Spleen (tissue), 7 donors: ENCODE measurements at regions not wholly inside any gene's neighbourhood (a gene's known extent, or its start where the extent isn't known, plus 50 kb on each side); places are given as distances from the start of the nearest gene placed in this dataset.

Source experiments
- CTCF ChIP-seq, 11 experiments: fragments of 200-600 bp in 7 of 11; fragments of 450-650 bp in 4 of 11; sonication (generic) in 4 of 11; IDR thresholded peaks in 8 of 11; conservative IDR thresholded peaks in 3 of 11; 1 replicate in 7 of 11; 2 replicates in 4 of 11; pipeline versions ENCODE4 v1.4.0 to v1.8.0; 2016 to 2021; ENCODE audit warnings: antibody characterized with exemption in 11 of 11, inconsistent platforms in 4 of 11, mild to moderate bottlenecking in 1 of 11
- POLR2A ChIP-seq, 3 donors: fragments of 450-650 bp; IDR thresholded peaks; one replicate each; pipeline ENCODE4 v1.5.1; 2017; ENCODE audit warnings: antibody characterized with exemption in 3 of 3, mild to moderate bottlenecking in 1 of 3
- donor health status: DM: no; HTN: no; CAD: no; lungs with moderate emphysema.
- donor health status: DM: no; HTN: no; CAD: no.
- donor health status: DM: no; HTN: no; CAD: no.

GRCh38 chrX:13266641-13267345, 53.1 kb downstream of the ATXN3L start:
- TF ChIP-seq CTCF (IDR thresholded peaks at IDR 0.05 in 8 of 11, conservative IDR thresholded peaks at IDR 0.05 in 3 of 11) (no peak), POLR2A (IDR thresholded peaks at IDR 0.05) (no peak)
